GM23338 (cell line): ENCODE measurements at regions not wholly inside any gene's neighbourhood (a gene's known extent, or its start where the extent isn't known, plus 50 kb on each side); places are given as distances from the start of the nearest gene placed in this dataset.

ENCODE experiments used
- ATAC-seq: fragments of 200-7000 bp; cut with Tn5 transposase; 3 replicates; pipeline ENCODE4 v1.9.1; 2020
- DNase-seq: peaks from one replicate; pipeline ENCODE4 v3.0.0-alpha.2; 2015; ENCODE audit warnings: low spot score
- H2AFZ ChIP-seq: fragments of 200-600 bp; sonication (generic); 2 replicates; pipeline ENCODE4 v1.8.0; 2016; ENCODE audit warnings: antibody characterized with exemption, mild to moderate bottlenecking, moderate library complexity
- H3F3A ChIP-seq: fragments of 200-600 bp; sonication (generic); replicated peaks from 2 replicates; pipeline ENCODE4 v1.8.0; 2017; ENCODE audit warnings: antibody characterized with exemption, mixed run types, low read depth
- H3K27ac ChIP-seq: fragments of 200-600 bp; sonication (generic); 2 replicates; pipeline ENCODE4 v1.6.1; 2016; ENCODE audit warnings: low read depth
- H3K27me3 ChIP-seq: fragments of 200-600 bp; sonication (generic); 2 replicates; pipeline ENCODE4 v1.8.0; 2016; ENCODE audit warnings: mild to moderate bottlenecking, mixed run types, moderate library complexity; ENCODE audit not compliant: insufficient read depth
- H3K36me3 ChIP-seq: fragments of 200-600 bp; sonication (generic); 2 replicates; pipeline ENCODE4 v1.8.0; 2016; ENCODE audit warnings: mild to moderate bottlenecking; ENCODE audit not compliant: insufficient read depth
- H3K4me1 ChIP-seq: fragments of 200-600 bp; sonication (generic); 2 replicates; pipeline ENCODE4 v1.8.0; 2016; ENCODE audit warnings: mild to moderate bottlenecking, moderate library complexity; ENCODE audit not compliant: insufficient read depth
- H3K4me2 ChIP-seq: fragments of 200-600 bp; sonication (generic); 2 replicates; pipeline ENCODE4 v1.7.1; 2017; ENCODE audit warnings: mixed run types
- H3K4me3 ChIP-seq: fragments of 200-600 bp; sonication (generic); 2 replicates; pipeline ENCODE4 v1.6.1; 2016; ENCODE audit warnings: mixed run types
- H3K79me2 ChIP-seq: fragments of 200-600 bp; sonication (generic); replicated peaks from 2 replicates; pipeline ENCODE4 v1.8.0; 2017; ENCODE audit warnings: mild to moderate bottlenecking; ENCODE audit not compliant: insufficient read depth
- H3K9me2 ChIP-seq: fragments of 200-600 bp; sonication (generic); 2 replicates; pipeline ENCODE4 v1.8.0; 2017; ENCODE audit not compliant: insufficient read depth
- H4K20me1 ChIP-seq: fragments of 200-600 bp; sonication (generic); replicated peaks from 2 replicates; pipeline ENCODE4 v1.8.0; 2017; ENCODE audit warnings: mild to moderate bottlenecking; ENCODE audit not compliant: insufficient read depth
- H3K27ac Mint-ChIP-seq: 2 replicates; pipeline ENCODE4 v1.8.0; 2020; ENCODE audit warnings: inconsistent platforms, mild to moderate bottlenecking, moderate library complexity, mixed read lengths
- H3K27me3 Mint-ChIP-seq: 3 replicates; pipeline ENCODE4 v1.8.0; 2022; ENCODE audit warnings: low read depth, mild to moderate bottlenecking, moderate library complexity, mixed read lengths, inconsistent platforms; ENCODE audit not compliant: insufficient read depth, poor library complexity
- H3K36me3 Mint-ChIP-seq: 3 replicates; pipeline ENCODE4 v1.8.0; 2021; ENCODE audit warnings: low read depth, mild to moderate bottlenecking, inconsistent platforms, moderate library complexity, mixed read lengths
- H3K4me1 Mint-ChIP-seq: 3 replicates; pipeline ENCODE4 v1.8.0; 2020; ENCODE audit warnings: mild to moderate bottlenecking, inconsistent platforms, mixed read lengths
- H3K4me3 Mint-ChIP-seq: 3 replicates; pipeline ENCODE4 v1.8.0; 2021; ENCODE audit warnings: moderate library complexity, mild to moderate bottlenecking, inconsistent platforms, mixed read lengths
- H3K9me3 Mint-ChIP-seq: 3 replicates; pipeline ENCODE4 v1.8.0; 2020; ENCODE audit warnings: moderate library complexity, mild to moderate bottlenecking, inconsistent platforms, mixed read lengths
- CTCF ChIP-seq, 2 experiments: fragments of 200-600 bp in 1 of 2; sonication (generic) in 1 of 2; conservative IDR thresholded peaks; 2 replicates each; pipeline versions ENCODE4 v1.5.1 to v1.6.1; 2016 to 2017; ENCODE audit warnings: antibody characterized with exemption in 2 of 2, low read depth in 2 of 2, mild to moderate bottlenecking in 2 of 2, moderate library complexity in 1 of 2
- EZH2 ChIP-seq: fragments of 200-600 bp; sonication (generic); IDR thresholded peaks from one replicate; pipeline ENCODE4 v1.8.0; 2017; ENCODE audit warnings: antibody characterized with exemption, mild to moderate bottlenecking, low read depth; ENCODE audit not compliant: unreplicated experiment
- NANOG ChIP-seq: IDR thresholded peaks from 2 replicates; pipeline ENCODE4 v1.6.1; 2016; ENCODE audit warnings: antibody characterized with exemption, borderline replicate concordance
- POLR2AphosphoS5 ChIP-seq: IDR thresholded peaks from 2 replicates; pipeline ENCODE4 v1.6.1; 2016; ENCODE audit warnings: antibody characterized with exemption, low read depth
- STAT1 ChIP-seq: IDR thresholded peaks from one replicate; pipeline ENCODE4 v1.6.1; 2016; ENCODE audit warnings: antibody characterized with exemption; ENCODE audit not compliant: unreplicated experiment
- ZNF114 ChIP-seq: fragments of 250-450 bp; sonication (Bioruptor Pico); IDR thresholded peaks from 2 replicates; pipeline ENCODE4 v1.5.0; 2020; ENCODE audit warnings: mild to moderate bottlenecking, moderate library complexity
- ZNF331 ChIP-seq: fragments of 250-450 bp; sonication (Bioruptor Pico); IDR thresholded peaks from 2 replicates; pipeline ENCODE4 v1.5.0; 2020; ENCODE audit warnings: low read depth, mild to moderate bottlenecking, moderate library complexity
- ZNF462 ChIP-seq: fragments of 250-450 bp; sonication (Bioruptor Pico); IDR thresholded peaks from 2 replicates; pipeline ENCODE4 v1.5.0; 2020; ENCODE audit warnings: mild to moderate bottlenecking, moderate library complexity
- TF ChIP-seq, protein P1 (sequence below): IDR thresholded peaks from 2 replicates; pipeline ENCODE4 v1.6.1; 2016; ENCODE audit warnings: antibody characterized with exemption

DNA sequence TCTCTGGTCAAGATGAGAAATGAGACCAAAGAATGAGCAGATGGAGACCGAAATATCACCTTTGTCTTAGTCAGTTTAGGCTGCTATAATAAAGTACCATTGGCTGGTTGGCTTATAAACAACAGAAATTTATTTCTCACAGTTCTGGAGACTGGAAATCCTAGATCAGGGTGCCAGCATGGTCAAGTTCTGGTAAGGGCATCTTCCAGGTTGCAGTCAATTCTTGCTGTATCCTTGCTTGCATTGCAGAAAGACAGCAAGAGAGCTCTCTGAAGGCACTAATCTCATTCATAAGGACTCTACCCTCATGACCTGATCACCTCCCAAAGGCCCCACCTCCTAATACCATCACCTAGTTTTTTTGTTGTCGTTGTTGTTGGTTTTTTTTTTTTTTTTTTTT, 52.7 kb upstream of the MKLN1 start:
- Histone ChIP-seq H3K4me3 (no peak overlapping the region), H3K4me2 (no peak overlapping the region), H3K36me3 (no peaks in the 10 kb centered on the region), H3K9me2 (no peaks in the 10 kb centered on the region), H4K20me1 (no peaks in the 10 kb centered on the region), H3K27ac (no peak overlapping the region), H2AFZ (peak overlapping the region; percentile 7; the same call in 1 of the 2 replicates), H3K79me2 (no peaks in the 10 kb centered on the region), H3K27me3 (no peaks in the 10 kb centered on the region), H3F3A (no peaks in the 10 kb centered on the region), H3K4me1 (no peaks in the 10 kb centered on the region)
- Mint-ChIP-seq H3K4me3 (no peak overlapping the region), H3K27ac (no peak overlapping the region), H3K27me3 (peaks cover 2% of the 10 kb centered on the region), H3K4me1 (no peaks in the 10 kb centered on the region; the same call in 2 of the 3 replicates), H3K9me3 (peaks cover 3% of the 10 kb centered on the region; the same call in 1 of the 3 replicates), H3K36me3 (no peaks in the 10 kb centered on the region)
- no peak for ATAC-seq
- TF ChIP-seq STAT1, result no peak
- no peak for TF ChIP-seq ZNF114 (CRISPR knock-in tag)
- no peak for TF ChIP-seq NANOG
- no peak for TF ChIP-seq CTCF (conservative IDR thresholded peaks at IDR 0.05; ENCODE audit: low read depth in 2 of 2)
- no peak for TF ChIP-seq EZH2
- TF ChIP-seq ZNF331 (CRISPR knock-in tag), result no peak
- no peak for TF ChIP-seq POLR2AphosphoS5
- DNase-seq, result no peak

DNA sequence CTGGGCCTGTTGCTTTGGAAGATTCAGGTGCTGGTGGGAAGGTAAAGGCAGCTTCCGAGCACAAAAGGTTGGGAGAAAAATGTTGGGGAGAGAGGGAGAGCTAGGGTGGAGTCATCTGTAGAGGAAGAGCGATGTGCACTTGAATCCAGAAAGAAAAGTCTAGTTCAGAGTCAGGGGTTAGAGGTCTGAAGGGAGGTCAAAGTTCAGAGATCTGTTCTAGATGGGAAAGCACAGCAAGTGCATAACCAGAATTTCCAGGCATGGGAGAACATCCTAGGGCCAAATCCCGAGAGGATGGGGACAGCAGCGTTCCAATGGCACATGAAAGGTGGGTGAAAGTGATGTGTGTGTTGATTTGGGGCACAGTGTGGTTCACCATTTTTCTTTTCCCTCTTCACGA, 51.5 kb upstream of the MKLN1 start:
- Mint-ChIP-seq H3K27me3 (peaks cover 2% of the 10 kb centered on the region), H3K4me3 (no peak overlapping the region), H3K27ac (no peak overlapping the region), H3K4me1 (no peaks in the 10 kb centered on the region; the same call in 2 of the 3 replicates), H3K9me3 (peaks cover 7% of the 10 kb centered on the region; the same call in 2 of the 3 replicates), H3K36me3 (no peaks in the 10 kb centered on the region)
- H2AFZ ChIP-seq, result peak overlapping the region; percentile 84; the same call in 1 of the 2 replicates
- no peak overlapping the region for H3K27ac ChIP-seq
- no peaks in the 10 kb centered on the region for H3F3A ChIP-seq
- H3K27me3 ChIP-seq, result no peaks in the 10 kb centered on the region
- DNase-seq (no peak), ATAC-seq (no peak)
- no peak overlapping the region for H3K4me2 ChIP-seq
- no peaks in the 10 kb centered on the region for H3K4me1 ChIP-seq
- no peaks in the 10 kb centered on the region for H3K79me2 ChIP-seq
- H3K9me2 ChIP-seq, result no peaks in the 10 kb centered on the region
- no peaks in the 10 kb centered on the region; the same call in 1 of the 2 replicates for H3K36me3 ChIP-seq
- H4K20me1 ChIP-seq, result no peaks in the 10 kb centered on the region
- H3K4me3 ChIP-seq, result no peak overlapping the region
- no peak for TF ChIP-seq ZNF462 (CRISPR knock-in tag)
- TF ChIP-seq, protein P1, sequence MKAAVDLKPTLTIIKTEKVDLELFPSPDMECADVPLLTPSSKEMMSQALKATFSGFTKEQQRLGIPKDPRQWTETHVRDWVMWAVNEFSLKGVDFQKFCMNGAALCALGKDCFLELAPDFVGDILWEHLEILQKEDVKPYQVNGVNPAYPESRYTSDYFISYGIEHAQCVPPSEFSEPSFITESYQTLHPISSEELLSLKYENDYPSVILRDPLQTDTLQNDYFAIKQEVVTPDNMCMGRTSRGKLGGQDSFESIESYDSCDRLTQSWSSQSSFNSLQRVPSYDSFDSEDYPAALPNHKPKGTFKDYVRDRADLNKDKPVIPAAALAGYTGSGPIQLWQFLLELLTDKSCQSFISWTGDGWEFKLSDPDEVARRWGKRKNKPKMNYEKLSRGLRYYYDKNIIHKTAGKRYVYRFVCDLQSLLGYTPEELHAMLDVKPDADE, result no peak
- no peak for TF ChIP-seq POLR2AphosphoS5
- no peak for TF ChIP-seq EZH2
- TF ChIP-seq STAT1, result no peak
